Activated CD4-positive, alpha-beta T cell treated with anti-CD3 and anti-CD28 coated beads, Interleukin-2, amount 10 ng/mL, durations not matched to agents 7 days and 5 days (primary cell): ENCODE measurements at regions not wholly inside any gene's neighbourhood (a gene's known extent, or its start where the extent isn't known, plus 50 kb on each side); places are given as distances from the start of the nearest gene placed in this dataset.

ENCODE experiments used
- CTCF ChIA-PET: fragments of 350-600 bp; sonication (Branson Sonifier 250); formaldehyde crosslinking; loops from one replicate; lab custom pipeline; 2021; ENCODE audit warnings: antibody characterized with exemption; lab: Charles Lee
- POLR2A ChIA-PET: fragments of 350-600 bp; sonication (Branson Sonifier 250); formaldehyde crosslinking; loops from one replicate; lab custom pipeline; 2021; ENCODE audit warnings: antibody characterized with exemption; lab: Charles Lee
- DNase-seq: peaks from one replicate; pipeline ENCODE4 v3.0.0-alpha.2; 2020
- H3K27ac Mint-ChIP-seq: one replicate; pipeline ENCODE4 v1.8.0; 2021; ENCODE audit warnings: mild to moderate bottlenecking, moderate library complexity, mixed read lengths
- H3K27me3 Mint-ChIP-seq: one replicate; pipeline ENCODE4 v1.8.0; 2021; ENCODE audit warnings: mixed read lengths
- H3K36me3 Mint-ChIP-seq: one replicate; pipeline ENCODE4 v1.8.0; 2021; ENCODE audit warnings: low read depth, mixed read lengths
- H3K4me1 Mint-ChIP-seq: one replicate; pipeline ENCODE4 v1.8.0; 2021; ENCODE audit warnings: mixed read lengths
- H3K4me3 Mint-ChIP-seq: one replicate; pipeline ENCODE4 v1.8.0; 2021; ENCODE audit warnings: mild to moderate bottlenecking, moderate library complexity, mixed read lengths
- H3K9me3 Mint-ChIP-seq: one replicate; pipeline ENCODE4 v1.8.0; 2021; ENCODE audit warnings: mixed read lengths

DNA sequence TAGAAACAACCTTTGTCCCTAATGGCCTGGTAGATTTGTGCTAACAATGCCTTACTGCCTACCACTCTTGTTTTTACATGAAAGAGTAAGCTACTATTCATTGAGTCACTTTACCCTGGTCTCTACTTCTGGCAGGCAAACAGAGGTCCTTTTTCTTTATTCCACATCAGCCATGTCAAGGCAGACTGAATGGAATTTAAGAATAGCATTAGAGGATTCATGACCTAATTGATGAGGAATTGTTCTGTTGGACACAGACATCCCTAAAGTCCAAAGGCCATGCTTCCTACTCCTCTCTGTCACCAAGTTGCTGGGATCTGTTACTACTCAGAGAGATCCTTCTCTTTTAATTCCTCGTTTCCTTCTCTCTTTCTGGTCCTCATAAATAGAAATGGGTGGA, 229.1 kb upstream of the ZP4 start:
- Mint-ChIP-seq H3K27me3 (no peaks in the 10 kb centered on the region), H3K4me1 (no peaks in the 10 kb centered on the region), H3K27ac (no peak overlapping the region), H3K4me3 (no peak overlapping the region), H3K9me3 (peaks cover 3% of the 10 kb centered on the region), H3K36me3 (no peaks in the 10 kb centered on the region)
- ChIA-PET CTCF (no interaction called here), POLR2A (no interaction called here)
- no peak for DNase-seq

DNA sequence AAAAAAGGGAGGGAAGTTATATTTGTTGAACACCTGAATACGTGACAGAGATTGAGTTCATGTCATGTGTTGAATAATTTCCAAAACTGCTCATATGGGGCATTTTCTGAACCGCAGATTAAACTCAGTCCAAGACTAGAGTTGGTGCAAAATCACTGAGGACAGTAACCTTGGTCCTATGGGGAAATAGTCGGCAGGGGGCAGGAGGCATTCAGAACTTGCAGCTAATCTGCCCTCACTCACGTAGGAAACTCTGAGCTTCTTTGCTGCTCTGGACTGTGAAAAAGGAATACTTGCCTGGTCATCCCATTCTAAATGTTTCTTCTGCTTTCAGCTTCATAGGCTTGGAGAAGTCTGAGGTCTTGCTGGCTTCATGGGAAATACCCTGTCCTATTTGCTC, 228.3 kb upstream of the ZP4 start:
- POLR2A ChIA-PET = no interaction called here
- no peak overlapping the region for H3K27ac Mint-ChIP-seq
- DNase-seq = no peak
- no peak overlapping the region for H3K4me3 Mint-ChIP-seq
- H3K36me3 Mint-ChIP-seq = no peaks in the 10 kb centered on the region
- H3K27me3 Mint-ChIP-seq = no peaks in the 10 kb centered on the region
- H3K9me3 Mint-ChIP-seq = peaks cover 3% of the 10 kb centered on the region
- CTCF ChIA-PET = no interaction called here
- H3K4me1 Mint-ChIP-seq = no peaks in the 10 kb centered on the region

DNA sequence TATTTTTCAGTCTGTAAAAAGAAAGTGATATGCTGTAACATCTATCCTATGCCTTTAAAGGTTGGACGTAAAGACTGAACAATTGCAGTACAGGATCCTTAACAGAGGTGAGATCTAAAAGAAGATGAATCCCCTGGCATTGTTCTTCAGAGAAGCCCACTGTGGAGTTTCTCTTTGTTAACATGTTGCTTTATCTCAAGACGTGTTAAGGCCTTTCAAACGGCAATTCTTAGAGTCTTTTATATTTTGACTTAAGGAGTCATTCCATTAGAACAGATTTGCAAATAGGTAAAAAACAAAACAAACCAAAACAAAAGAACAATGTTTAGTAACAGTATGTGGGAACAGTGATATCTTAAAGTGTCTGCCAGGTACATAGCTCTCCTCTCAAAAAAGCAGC, 225.1 kb upstream of the ZP4 start:
- Mint-ChIP-seq H3K27me3 (no peaks in the 10 kb centered on the region), H3K9me3 (peaks cover 3% of the 10 kb centered on the region), H3K4me3 (no peak overlapping the region), H3K36me3 (no peaks in the 10 kb centered on the region), H3K4me1 (no peaks in the 10 kb centered on the region), H3K27ac (no peak overlapping the region)
- CTCF ChIA-PET = no interaction called here
- POLR2A ChIA-PET = no interaction called here
- DNase-seq = no peak

DNA sequence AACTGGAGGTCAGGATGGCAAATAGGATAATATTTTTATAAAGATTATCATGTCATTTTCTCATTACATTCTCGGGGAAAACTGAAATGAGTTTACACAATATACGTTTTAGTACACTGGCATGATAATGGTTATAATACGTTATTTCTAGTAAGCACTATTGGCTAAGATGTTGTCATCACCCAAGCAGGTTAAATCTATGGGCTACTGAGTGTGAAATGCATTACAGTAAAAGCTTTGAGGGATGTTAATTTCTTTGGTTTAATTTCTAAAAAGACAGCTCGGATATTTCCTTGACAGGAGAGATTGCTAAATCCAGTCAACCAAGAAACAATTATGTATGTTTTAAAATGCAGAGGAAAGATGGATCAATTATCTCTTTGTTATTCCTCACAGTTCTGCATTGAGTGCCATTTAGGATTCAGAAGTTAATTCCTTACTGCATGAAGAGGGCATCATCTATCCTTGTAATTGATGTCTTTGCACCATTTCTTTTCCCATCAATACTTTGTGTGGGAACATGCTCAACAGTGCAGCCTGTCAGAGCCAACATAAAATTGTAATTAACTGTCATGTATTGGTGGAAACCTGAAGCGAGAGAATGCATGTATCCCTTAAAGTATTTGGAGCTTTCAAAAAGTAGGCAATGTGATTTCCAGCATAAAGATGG, 222.4 kb upstream of the ZP4 start:
- CTCF ChIA-PET = no interaction called here

DNA sequence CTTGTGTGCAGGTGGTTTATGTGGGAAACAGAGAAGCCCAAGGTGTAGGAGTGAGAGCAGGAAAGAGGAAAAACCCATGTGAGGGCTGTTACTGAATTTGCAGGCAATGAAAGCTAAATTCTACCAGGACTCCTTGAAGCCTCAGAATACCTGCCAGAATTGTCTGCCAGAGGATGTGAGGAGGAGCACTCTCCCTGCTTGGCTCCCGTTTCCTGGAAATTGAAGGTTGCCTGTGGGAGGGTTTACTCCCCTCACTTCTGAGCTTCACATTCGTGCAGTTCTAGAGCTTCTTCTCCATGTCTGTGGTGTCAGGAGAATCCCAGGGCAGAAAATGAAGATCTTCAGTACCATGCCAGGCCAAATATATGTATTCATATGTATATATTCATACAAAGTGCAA, 220.8 kb upstream of the ZP4 start:
- Mint-ChIP-seq H3K36me3 (no peaks in the 10 kb centered on the region), H3K4me1 (no peaks in the 10 kb centered on the region), H3K27ac (no peak overlapping the region), H3K27me3 (no peaks in the 10 kb centered on the region), H3K4me3 (no peak overlapping the region), H3K9me3 (peaks cover 2% of the 10 kb centered on the region)
- POLR2A ChIA-PET = no interaction called here
- no peak for DNase-seq
- CTCF ChIA-PET = no interaction called here

More for the DNA sequence above, 222.4 kb upstream of the ZP4 start:
- POLR2A ChIA-PET = no interaction called here
- no peaks in the 10 kb centered on the region for H3K27me3 Mint-ChIP-seq
- no peaks in the 10 kb centered on the region for H3K36me3 Mint-ChIP-seq
- peaks cover 3% of the 10 kb centered on the region for H3K9me3 Mint-ChIP-seq
- H3K27ac Mint-ChIP-seq = no peak overlapping the region
- no peak overlapping the region for H3K4me3 Mint-ChIP-seq
- DNase-seq = no peak
- no peaks in the 10 kb centered on the region for H3K4me1 Mint-ChIP-seq

DNA sequence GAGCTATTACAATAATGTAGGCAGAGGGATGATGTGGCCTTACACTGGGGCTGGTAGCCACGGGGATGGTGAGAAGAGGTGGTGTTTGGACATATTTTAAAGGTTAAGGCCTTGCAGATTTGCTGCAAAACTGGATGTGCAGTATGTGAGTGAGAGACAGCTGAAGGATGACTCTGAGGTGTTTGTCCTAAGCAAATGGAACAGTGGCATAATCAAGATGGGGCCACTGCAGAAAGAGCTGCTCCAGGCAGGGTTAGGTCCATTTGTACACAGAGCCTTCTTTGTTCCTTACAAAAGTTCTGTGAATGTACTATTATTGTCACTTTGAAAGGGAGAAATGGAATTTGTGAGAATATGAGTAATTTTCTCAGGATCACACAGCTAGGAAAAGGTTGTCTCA, 220.4 kb upstream of the ZP4 start:
- no peaks in the 10 kb centered on the region for H3K27me3 Mint-ChIP-seq
- no peak overlapping the region for H3K4me3 Mint-ChIP-seq
- no peak overlapping the region for H3K27ac Mint-ChIP-seq
- POLR2A ChIA-PET = no interaction called here
- H3K9me3 Mint-ChIP-seq = peaks cover 3% of the 10 kb centered on the region
- CTCF ChIA-PET = no interaction called here
- no peaks in the 10 kb centered on the region for H3K36me3 Mint-ChIP-seq
- no peaks in the 10 kb centered on the region for H3K4me1 Mint-ChIP-seq
- DNase-seq = no peak

DNA sequence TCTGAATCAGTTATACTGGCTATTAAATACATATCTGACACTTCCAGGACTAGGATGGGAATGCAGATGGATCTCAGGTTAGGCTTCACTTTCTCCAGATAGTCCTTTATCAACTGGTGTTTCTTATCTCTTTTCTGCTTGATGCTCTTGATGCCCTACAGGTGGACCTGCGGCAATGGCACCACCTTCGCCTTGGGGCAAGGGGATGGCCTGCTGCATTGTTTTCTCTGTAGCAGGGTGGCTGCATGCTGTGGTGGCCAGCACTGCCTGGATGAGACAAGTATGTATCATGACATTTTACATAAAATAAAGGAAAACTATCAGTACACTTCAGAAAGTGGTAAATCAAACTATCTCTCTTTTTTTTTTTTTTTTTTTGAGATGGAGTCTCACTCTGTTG, 217.7 kb upstream of the ZP4 start:
- Mint-ChIP-seq H3K27me3 (no peaks in the 10 kb centered on the region), H3K9me3 (peaks cover 3% of the 10 kb centered on the region), H3K4me1 (no peaks in the 10 kb centered on the region), H3K36me3 (no peaks in the 10 kb centered on the region), H3K27ac (no peak overlapping the region), H3K4me3 (no peak overlapping the region)
- POLR2A ChIA-PET = no interaction called here
- no peak for DNase-seq
- CTCF ChIA-PET = no interaction called here

DNA sequence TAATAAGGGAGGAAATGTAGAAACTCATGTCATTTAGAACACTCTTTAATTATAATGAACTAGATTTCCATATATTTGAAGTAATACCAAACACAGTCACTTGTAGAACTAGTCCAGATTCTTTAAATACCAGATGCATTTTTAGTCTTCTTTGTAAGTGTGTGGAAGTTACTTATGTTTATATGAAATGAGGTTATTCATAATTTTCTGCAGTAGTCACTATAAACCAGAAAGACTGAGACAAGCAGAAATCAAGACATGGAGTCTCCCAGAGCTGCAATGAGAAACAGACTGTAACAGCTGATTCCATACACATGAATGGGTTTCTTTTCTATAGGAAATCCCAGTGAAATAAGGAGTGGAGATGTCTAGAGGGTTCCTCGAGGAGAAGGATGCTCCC, 216.6 kb upstream of the ZP4 start:
- no peak overlapping the region for H3K4me3 Mint-ChIP-seq
- H3K4me1 Mint-ChIP-seq = no peaks in the 10 kb centered on the region
- peaks cover 3% of the 10 kb centered on the region for H3K9me3 Mint-ChIP-seq
- DNase-seq = no peak
- ChIA-PET CTCF (no interaction called here), POLR2A (no interaction called here)
- H3K36me3 Mint-ChIP-seq = no peaks in the 10 kb centered on the region
- no peaks in the 10 kb centered on the region for H3K27me3 Mint-ChIP-seq
- no peak overlapping the region for H3K27ac Mint-ChIP-seq

DNA sequence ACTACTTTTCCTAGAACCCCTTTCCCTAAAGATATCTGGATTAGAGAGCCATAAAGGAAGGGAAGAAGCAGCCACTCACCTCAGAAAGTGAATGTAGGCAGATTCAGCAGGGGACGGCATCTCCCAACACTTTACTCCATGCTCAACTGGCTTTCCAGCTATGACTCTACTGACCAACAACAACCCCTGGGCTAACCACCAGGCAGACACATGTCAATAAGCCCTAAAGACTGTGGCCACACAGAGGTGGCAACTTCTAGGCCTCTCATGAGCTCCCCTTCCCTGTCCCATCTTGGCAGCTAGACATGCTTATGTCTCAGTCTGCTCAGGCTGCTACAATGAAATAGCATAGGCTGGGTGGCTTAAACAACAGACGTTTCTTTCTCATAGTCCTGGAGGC, 214.0 kb upstream of the ZP4 start:
- DNase-seq = no peak
- POLR2A ChIA-PET = no interaction called here
- Mint-ChIP-seq H3K36me3 (no peaks in the 10 kb centered on the region), H3K4me1 (no peaks in the 10 kb centered on the region), H3K9me3 (peaks cover 3% of the 10 kb centered on the region), H3K27me3 (no peaks in the 10 kb centered on the region), H3K4me3 (no peak overlapping the region), H3K27ac (no peak overlapping the region)
- CTCF ChIA-PET = no interaction called here

DNA sequence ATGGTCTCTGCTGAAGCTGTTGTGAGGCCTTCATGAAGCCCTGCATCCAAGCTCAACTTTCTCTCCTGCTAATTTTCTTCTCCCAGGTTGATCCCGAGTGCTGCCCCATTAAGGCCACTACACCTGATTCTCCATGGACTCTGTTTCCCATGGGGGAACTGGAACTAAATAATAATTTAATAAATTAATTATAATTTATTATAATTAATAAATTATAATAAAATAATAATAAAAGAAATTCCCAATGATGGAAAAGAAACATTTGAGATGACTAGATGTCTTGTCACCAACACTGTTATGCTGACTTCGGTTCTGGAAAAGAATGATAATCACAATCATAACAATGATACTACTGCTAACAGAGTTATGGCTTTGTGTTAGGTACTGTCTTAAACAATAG, 211.2 kb upstream of the ZP4 start:
- Mint-ChIP-seq H3K4me3 (no peak overlapping the region), H3K9me3 (peaks cover 4% of the 10 kb centered on the region), H3K27me3 (no peaks in the 10 kb centered on the region), H3K27ac (no peak overlapping the region), H3K36me3 (no peaks in the 10 kb centered on the region), H3K4me1 (no peaks in the 10 kb centered on the region)
- DNase-seq = no peak
- ChIA-PET POLR2A (no interaction called here), CTCF (no interaction called here)

DNA sequence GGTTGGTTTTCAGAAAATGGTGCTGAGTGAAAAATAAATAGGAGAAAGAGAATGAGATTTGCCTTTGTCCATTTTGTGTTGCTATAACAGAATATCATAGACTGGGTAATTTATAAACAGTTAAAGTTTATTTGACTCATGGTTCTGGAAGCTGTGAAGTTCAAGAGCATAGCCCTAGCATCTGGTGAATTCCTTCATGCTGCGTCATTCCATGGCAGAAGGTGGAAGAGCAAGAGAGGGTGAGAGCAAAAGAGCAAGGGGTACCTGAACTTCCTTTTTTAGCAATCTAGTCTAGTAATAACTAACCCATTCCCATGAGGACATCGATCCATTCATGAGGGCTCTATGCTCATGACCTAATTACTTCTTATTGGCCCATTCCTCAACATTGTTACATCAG, 209.1 kb upstream of the ZP4 start:
- H3K36me3 Mint-ChIP-seq = no peaks in the 10 kb centered on the region

DNA sequence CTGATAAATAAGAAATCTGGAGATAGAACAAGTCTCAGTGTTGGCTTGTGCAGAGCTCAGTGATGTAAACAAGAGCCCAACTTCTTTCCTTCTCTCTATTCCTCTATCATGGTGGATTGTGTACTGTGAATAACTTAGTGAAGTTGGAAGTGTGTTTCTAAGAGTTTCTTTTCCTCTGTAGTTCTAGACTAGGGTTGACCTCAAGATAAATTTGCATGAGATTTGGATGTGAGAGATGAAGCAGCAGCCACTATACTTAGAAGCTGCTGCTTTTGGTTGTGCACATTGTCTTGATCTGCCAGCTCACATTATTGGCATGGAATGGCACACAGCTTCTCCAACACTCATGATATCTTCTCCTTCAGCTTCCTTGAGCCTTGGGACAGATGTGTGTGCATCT, 198.9 kb upstream of the ZP4 start:
- no peak overlapping the region for H3K27ac Mint-ChIP-seq
- no peaks in the 10 kb centered on the region for H3K27me3 Mint-ChIP-seq
- POLR2A ChIA-PET = no interaction called here
- CTCF ChIA-PET = interaction anchor here (1.4 kb wide), 1 partner anchor 8 kb away, joined by 3 read pairs; no protein-coding TSS in a partner anchor
- H3K4me1 Mint-ChIP-seq = no peaks in the 10 kb centered on the region
- no peak overlapping the region for H3K4me3 Mint-ChIP-seq
- no peak for DNase-seq
- peaks cover 2% of the 10 kb centered on the region for H3K9me3 Mint-ChIP-seq
- H3K36me3 Mint-ChIP-seq = no peaks in the 10 kb centered on the region

More for the DNA sequence above, 209.1 kb upstream of the ZP4 start:
- Mint-ChIP-seq H3K4me3 (no peak overlapping the region), H3K27me3 (no peaks in the 10 kb centered on the region), H3K9me3 (peaks cover 5% of the 10 kb centered on the region), H3K27ac (no peak overlapping the region), H3K4me1 (no peaks in the 10 kb centered on the region)
- POLR2A ChIA-PET = no interaction called here
- CTCF ChIA-PET = no interaction called here
- no peak for DNase-seq

DNA sequence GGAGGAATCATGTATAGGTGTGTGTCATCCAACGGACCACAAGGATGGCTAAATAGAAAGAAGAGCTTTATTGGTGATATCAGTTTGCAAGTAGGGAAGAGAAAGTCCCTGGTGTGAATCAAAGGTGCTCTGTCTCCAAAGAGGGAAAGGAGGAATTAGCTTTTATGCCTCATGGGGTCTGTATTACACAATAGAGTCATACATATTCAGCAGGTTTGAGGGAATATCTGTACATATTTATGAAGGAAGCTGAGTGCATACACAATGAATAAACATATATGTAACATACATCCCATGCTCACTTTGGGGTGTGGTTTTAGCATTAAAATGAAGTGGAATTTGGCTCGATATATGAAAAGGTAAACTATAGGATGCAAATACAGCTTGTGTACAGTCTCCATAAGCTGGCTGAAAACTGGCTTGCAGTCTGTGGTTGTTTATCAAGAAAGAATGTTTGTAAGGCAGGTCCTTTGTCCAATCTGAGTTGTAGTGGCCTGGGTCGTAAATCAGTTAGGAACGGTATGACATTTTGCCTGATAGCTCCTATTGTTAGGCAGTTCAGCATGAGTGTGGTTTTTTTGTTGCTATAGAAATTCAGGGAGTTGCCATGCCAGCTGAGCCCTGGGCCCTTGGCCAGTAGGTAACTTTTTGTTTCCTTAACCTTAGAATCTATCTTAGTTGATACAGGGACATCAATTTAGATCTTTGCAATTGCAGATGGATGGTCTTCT, 198.0 kb upstream of the ZP4 start:
- H3K27ac Mint-ChIP-seq = no peak overlapping the region
- peaks cover 2% of the 10 kb centered on the region for H3K9me3 Mint-ChIP-seq
- POLR2A ChIA-PET = no interaction called here
- no peaks in the 10 kb centered on the region for H3K27me3 Mint-ChIP-seq
- H3K4me1 Mint-ChIP-seq = no peaks in the 10 kb centered on the region
- no peaks in the 10 kb centered on the region for H3K36me3 Mint-ChIP-seq
- CTCF ChIA-PET = interaction anchor here (1.4 kb wide), 1 partner anchor 7 kb away, joined by 3 read pairs; no protein-coding TSS in a partner anchor
- no peak for DNase-seq
- H3K4me3 Mint-ChIP-seq = no peak overlapping the region

DNA sequence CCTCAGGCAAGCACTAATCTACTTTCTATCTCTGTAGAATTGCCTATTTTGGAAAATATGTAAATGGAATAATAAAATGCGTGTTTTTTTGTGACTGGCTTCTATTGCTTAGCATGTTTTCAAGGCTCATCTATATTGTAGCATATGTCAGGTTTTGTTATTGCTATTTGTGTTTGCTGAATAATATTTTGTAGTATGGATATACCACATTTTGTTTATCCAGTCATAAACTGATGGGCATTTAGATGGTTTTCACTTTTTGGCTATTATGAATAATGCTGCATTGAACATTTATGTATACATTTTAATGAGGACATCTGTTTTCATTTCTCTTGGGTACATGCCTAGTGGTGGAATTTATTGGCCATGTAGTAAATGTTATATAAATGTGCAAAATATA, 183.3 kb upstream of the ZP4 start:
- CTCF ChIA-PET = no interaction called here
- no peak for DNase-seq
- H3K36me3 Mint-ChIP-seq = no peaks in the 10 kb centered on the region
- no peak overlapping the region for H3K4me3 Mint-ChIP-seq
- H3K9me3 Mint-ChIP-seq = peaks cover 7% of the 10 kb centered on the region
- no peaks in the 10 kb centered on the region for H3K4me1 Mint-ChIP-seq
- no peaks in the 10 kb centered on the region for H3K27me3 Mint-ChIP-seq
- no peak overlapping the region for H3K27ac Mint-ChIP-seq
- POLR2A ChIA-PET = no interaction called here
